ENCODE measurements at regions not wholly inside any gene's neighbourhood (a gene's known extent, or its start where the extent isn't known, plus 50 kb on each side); places are given as distances from the start of the nearest gene placed in this dataset.
A peak's percentile ranks its signal among the peaks of the same experiment; 100 is the strongest.

DNA sequence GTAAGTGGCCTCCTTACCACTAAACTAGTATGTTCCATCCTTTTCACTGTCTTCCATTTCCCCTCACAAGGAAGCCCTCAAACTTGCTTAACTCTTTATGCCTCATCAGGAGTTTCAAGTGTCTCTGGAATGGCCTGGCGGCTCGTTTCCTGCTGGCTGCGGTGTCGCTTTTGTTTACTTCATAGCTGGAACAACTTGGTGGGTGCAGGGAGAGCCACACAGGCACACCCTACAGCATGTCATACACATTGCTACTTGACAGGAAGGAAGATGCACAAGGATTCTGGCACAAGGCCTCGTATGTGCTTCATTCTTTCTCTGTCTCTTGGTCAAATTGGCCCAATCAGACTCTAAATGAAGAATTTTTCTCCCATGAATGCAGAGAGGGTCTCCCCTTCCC lies 488.3 kb downstream of the FOXO1 start:
- no peak for DNase-seq

DNA sequence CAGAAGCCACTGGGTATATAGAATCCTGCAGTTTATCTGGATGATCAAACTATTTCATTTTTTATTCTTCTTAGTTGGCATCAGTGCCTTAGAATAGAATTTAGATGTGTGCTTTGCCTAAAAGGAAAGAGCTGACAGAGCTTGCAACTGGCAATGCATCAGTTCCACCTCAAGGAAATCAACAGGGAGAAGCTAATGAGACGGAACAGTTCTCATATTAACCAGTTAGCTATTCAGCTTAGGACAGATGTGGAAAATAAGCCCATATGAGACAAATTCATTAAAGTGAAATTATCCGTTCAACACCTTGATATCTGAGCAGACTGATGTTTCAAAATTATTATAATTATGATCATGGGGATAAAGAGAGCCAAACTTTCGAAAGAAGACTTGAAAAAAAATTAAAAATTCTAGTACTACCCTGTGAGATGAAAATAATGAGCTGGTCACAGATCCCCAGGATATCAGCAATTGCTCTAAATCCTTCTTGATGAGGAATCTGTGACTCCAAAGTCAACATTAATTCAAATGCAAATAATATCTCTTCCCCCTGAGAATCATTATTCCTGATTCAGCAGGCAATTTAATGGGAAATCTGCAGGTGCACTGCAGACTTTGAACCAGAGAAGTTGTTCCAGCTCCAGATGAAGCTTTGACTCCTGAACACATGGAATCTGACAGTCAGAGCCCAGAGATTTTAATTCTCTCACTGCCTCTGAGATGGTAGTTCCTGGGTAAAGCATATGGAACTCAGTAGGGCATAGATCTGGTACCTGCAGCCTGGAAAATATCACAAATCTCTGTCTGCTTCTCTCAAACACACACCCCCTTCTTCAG lies 486.8 kb downstream of the FOXO1 start:
- DNase-seq, result no peak

DNA sequence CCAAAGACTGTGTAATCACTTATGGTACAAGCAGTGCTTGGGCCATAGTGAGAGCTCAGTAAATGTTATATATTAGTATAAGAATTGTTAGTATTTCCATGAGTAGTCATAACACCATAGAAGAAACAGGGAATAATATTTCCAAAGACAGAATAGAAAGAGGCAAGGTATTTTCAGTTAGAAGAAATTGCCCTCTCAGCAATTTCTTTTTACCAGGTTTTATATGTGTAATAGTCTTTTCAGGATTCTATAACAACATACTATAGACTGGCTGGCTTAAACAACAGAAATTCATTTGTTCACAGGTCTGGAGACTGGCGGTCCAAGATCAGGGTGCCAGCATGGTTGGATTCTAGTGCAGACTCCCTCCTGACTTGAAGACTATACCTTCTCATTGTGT lies 485.7 kb downstream of the FOXO1 start:
- no peak for DNase-seq

DNA sequence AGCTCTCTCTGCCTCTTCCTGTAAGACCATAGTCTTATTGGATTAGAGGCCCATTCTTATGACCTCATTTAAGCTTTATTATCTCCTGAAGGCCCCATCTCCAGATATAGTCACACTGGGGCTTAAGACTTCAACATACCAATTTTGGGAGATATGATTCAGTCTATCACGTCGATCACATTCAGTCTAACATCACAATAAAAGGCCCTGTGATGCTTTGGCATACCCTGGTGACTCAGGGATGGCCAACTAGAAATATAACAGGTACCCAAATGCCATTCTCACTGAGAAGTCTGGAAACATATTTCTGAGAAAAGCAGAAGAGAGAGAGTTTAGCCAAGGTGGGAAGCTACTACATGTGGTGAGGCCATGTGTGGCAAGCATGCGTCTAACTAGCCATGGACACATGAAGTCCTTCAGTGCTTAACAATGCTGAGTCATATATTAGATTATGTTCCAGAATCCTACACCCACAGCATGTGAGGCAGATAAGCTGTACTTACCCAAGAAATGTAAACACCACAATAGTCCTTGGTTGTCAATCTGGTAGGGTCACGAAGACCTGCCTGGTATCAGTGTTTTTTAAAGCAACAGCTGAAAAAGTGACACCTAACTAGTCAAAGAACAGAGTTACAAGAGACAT lies 485.1 kb downstream of the FOXO1 start:
- no peak for DNase-seq

DNA sequence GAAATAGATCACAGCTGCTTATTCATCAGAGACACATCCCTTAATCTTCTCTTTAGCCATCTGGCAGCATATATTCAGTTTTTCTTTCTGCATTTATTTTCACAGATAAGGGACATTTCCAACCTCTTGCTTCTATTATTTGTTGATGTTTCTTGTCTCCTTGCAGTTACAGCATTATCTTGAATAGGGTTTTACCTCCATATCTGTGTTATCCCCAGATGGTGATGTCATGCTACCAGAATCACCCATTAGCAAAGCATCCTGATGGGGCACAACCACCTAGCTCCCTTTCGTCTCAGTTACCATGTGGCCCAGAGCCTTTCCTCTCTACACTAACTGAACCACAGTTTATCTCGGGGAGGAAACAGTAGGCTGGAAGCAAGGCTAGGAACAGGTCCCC lies 483.9 kb downstream of the FOXO1 start:
- no peak for DNase-seq

DNA sequence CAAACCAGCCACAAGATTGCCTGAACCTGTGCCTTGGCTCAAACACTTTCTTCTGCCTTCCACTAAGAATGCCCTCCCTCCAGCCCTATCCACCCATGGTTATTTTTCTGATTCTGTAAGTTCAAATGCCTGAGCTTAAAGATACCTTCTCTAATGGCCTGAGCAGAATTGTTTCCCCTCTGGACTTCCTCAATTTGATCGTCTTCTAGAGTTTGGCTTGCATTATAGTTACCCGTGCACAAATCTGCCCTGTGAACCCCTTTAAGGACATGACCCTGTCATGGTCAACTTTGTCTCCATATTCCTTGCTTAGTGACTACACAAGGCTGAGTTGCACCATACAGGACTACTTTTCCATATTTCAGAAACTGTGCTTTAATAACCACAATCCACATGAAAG lies 481.0 kb downstream of the FOXO1 start:
- DNase-seq, result no peak

DNA sequence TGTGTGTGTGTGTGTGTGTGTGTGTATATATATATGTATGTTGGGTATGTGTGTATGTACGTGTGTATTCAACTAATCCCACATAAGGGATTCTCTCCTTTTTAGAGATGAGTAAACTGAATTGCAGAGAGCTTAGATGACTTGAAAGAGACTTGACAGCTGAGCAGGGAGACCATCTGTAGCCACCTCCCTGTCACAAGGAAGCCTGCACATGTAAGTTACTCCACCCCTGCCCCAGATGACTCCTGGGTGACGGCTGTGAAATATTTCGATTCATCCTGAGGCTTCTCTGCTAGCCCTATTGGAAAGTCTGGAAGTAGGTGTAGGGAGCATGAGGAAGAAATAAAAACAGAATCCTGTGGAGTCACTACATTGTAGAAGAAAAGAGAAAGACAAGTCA lies 480.4 kb downstream of the FOXO1 start:
- DNase-seq, result no peak

DNA sequence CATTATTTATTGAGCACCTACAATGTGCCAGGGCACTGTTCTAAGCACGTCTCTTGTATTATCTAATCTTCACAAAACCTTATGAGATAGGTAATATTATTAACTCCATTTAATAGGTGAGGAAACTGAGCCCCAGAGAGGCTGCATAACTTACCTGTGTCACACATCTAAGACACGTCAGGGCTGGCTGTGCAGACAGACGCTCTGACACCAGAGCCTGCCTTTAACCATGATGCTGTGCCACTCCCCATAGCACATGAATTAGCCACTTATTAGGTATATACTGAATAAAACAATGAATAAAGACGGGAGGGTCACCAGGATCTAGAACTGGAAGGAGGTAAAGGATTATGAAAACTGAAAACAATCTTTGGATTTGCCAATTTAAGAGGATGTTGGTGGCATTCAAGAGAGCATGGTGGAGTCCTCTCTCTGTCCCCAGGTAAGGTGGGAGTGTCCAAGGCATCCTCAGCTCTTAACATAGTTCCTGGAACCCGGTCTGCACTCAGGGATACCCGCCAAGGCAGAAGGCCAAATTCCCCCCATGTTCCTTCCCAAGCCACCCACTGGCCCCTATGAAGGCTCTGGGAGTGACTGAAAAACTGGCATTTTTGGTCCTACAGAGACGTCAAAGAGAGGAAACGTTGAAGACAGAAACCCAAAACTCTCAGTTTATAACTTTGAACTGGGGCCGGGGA lies 479.7 kb downstream of the FOXO1 start:
- DNase-seq, result no peak

DNA sequence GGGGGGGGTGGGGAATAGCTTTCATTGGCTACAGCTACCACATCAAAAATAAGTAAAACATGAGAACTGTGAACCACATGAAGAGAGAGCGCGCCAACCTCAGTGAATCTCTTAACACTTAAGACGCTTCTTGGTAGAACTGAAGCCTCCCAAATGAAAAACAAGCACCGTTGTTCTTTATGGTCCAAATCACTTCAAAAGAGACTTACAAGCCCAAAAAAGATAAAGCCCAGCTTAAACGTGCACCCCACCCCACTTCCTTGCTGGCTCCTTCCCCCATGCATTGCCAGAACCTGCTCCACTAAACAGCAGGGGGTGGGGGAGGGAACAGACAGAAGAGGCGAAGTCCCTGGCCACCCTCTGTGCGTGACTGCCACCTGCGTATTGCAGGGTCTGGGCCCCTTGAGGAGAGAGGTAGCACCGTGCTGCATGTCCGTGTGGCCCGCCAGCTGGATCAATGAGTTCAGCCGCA lies 479.1 kb downstream of the FOXO1 start:
- DNase-seq, result peak; percentile 75

DNA sequence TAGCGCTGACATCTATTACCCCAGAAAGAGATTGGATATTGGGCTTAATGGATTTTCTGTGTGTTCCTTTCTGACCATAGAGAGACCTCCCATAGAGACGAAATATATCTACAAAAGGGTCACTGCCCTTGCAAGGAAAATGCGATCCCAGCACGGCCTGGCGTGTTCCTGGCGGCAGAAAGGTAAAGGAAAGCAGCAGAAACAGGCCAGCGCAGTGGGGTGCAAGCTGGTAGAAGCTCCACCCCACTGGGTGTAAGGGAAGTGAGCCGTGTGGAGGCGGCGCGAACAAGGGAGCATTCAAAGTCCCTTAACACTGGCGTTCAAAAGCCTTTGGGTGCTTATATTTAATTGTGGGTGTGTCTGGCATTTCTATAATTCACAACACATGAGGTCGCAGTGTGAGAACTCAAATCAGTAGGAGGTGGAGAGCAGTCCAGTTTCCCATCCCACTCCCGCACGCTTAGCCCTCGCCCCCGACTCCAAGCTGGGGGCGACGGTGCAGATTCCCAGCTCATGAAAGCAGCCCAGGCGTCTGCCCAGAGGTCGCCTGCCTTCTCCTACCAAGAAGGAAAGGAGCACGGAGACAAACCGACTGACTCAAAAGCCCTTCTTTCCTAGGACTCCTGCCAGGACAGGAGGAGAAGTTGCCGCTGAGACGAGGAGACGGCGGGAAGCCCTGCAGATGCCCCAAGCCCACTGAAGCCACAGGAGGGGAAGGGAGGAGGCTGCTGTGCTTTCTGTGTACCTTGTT lies 478.4 kb downstream of the FOXO1 start:
- peak; percentile 37 for DNase-seq

DNA sequence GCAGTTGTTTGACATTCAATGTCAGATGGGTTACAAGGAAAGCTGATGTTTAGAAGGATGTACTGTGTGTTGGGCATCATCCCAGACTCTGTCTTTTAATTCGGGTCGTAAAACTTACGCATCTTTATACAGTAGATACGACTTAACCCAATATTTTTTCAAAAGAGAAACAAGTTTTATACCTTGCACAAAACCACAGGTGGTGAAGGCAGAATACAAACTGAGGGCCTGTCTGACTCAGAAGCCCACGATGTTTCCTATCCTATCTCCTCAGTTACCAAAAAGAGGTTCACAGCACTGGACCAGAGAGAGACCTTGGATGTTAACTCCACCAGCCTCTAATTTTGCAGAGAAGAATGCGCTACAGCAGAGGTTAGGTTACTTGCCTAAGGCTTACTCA lies 477.0 kb downstream of the FOXO1 start:
- DNase-seq, result no peak

DNA sequence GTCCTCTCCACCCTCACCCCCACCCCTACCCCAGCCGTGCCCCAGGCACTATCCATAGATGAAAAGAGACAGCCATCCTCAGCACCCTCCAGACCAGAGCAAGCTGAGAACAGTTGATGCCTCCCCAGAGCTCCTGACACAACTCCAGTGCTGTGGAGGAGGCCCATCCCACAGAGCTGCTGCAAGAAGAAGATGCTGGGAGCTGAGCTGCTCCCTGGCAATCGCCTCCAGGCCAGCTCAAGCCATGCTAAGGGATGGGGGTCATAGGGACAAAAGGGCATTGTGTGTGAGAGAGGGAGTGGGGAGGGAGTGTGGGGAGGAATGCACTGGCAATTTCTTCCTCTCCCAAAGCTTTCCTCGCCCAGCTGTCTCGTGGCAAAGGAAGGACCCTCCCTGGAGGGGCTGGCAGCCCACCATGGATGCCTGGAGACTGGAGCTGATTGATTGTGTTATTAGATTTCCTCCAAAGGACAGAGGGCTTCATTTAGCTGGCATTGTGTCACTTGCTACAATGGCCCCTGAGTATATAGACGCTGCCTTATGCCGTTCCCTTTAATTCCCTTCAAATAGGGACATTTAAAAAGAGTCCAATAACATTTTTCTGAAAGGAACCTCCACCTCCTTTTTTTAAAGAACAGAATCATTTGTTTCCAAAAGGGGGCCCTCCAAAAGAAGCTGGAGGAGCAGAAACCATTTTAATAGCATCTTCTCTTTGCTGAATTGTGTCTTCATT lies 476.4 kb downstream of the FOXO1 start:
- no peak for DNase-seq

DNA sequence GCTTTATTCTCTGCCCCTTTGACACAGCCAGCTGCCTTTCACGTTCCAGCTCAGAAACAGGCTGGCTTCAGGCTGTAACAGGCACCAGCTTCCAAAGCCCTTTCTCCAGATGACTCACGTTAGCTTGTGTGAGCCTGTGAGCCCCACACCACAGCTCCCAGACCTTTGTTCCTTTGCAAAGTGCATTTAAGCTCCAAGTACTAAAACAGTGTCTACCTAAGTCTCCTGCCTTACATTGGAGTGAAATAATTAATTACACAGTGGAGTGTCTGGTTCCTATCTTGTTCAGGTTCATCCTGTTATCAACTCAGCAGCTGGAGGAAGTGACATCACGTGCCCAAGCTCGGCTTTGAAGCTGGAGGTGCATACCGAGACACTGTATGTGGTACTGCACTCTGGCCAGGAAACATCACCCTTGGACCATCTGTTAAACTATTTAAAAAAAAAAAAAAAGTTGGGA lies 475.8 kb downstream of the FOXO1 start:
- DNase-seq, result peak; percentile 23

DNA sequence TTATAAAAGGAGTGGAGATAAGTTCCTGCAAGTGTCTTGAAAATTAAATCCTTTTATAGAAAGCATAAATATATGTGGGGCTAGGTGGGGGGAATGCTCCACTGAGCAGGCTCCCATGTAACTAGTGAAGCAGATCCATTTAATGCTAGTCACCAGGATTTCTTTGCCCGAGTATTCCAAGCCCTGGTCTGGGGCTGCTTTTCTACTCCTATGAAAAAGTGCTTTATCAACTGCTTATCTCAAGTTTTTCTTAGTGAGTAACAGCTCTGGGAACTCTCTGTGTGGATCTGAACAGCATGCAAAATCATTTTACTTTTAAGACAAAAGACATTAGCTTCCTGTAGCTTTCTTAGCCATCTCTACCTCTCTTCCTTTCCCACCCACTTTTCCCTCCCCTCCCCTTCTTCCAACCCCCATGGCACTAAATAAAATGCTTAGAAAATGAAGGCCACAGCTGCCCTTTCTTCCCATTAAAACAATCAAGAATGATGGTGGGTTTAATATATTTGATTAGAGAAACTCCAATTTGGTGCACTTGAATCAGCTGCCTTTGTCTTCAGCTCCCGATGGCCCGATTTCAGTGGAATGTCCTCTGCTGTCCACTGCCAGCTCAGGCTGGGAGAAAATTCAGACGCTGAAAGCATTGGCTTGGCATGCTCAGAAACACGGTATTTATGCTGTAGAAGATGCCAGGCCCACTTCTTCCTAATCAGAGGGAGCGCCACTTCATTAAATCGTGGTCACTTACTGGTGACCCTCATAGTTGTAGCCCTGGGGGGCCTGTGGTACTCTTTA lies 475.1 kb downstream of the FOXO1 start:
- DNase-seq, result no peak

DNA sequence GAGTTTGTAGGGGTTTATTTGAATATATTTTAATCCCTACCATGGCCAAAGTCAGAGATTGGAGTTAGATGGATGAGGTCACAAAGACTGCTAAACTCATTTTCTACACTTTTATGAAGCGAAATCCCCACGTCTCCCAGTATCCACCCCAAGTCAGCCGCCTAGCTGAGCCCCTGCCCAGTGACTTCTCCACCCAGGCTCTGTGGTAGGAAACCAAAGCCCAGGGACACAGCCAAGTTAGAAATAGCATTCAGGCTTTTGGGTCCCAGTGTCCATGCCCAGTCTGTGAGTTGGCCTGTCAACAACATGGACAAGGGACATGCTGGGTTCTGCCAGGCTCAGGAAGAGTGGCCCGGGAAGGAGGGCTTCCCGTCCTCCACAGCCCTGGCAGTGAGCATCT lies 474.0 kb downstream of the FOXO1 start:
- no peak for DNase-seq

DNA sequence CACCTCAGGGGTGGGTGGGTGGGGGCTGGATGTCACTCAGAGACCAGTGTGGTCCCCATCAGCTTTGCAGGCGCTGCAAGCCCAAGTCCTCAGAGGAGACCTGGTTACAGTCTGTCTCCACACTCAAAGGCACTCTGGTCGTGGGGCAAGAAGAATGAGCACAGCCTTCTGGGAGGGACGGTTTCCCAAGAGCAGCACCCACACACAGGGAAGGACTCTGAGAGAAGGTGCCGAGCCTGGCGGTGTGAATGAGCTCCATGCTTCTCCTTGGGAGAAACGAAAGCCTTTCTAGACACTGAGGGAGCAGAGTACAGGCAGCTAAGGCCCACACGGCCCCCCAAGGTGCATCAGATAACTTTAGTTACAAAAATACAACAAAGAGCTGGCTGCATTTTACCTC lies 473.6 kb downstream of the FOXO1 start:
- no peak for DNase-seq

DNA sequence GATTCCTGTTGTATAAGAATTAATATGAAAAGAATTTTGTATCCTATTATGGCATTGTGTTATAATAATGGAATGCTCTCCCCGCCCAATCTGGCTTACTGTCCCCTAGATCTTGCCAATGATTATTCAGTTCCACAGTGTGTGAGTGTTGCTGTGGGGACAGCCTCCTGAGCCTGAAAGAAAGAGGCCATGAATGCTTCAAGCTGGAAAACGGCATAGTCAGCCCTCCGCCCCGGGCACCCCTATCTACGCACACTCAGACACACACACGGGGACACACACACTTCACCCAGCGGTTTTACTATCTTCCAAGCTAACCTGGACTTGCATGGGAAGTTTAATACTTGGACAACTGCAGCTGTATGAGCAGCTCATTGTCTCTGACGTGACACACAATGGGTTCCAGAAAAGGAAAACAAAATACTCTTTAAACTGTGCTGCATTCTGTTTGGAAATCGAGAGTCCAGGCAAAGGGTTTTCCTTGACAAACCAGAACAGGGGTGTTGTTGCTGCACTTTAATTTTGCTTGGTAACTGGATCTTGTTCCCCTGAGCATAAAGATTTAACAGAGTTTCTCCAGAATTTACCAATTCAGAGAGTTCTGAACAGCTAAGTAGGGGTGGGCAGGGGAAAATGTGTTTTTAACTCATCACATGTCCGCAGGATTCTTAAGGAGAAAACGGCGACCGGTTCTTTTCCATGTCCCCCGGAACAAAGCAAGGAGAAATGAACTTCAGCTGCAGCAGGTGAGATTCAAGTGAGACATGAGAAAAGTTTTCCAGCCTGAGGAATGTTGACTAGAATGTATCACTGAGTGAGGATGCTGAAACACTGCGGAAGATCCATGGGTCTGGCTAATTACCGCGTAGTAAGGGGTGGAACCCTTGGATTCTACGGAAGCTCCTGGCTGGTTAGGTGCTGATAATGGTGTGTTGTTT lies 472.9 kb downstream of the FOXO1 start:
- DNase-seq, result no peak

DNA sequence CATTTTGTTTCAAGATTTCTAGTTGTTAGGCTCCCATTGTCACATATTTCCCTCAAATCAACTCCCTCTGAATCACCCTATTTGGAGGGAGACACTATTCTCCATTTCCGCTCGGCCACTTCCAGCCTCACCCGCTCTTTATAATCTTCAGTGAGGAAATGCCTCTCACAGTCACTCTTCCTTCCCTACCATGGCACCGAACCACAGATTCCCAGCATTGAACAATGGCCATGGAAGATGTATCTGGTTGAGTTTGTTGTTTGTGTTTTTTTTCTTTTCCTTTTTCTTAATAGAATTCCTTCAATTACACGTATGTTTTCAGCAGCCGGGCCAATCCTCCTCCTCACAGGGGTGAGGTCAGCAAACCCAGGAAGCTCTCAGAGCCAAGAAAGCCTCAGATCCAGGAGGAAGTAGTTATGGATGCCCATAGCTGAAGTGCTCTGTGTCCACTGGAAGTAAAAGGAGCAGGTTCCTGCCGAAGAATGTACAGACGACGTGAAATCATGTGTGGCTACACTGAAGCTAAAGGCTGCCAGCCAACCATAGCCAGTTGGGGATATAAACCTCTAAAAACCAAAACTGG lies 472.1 kb downstream of the FOXO1 start:
- DNase-seq, result no peak

DNA sequence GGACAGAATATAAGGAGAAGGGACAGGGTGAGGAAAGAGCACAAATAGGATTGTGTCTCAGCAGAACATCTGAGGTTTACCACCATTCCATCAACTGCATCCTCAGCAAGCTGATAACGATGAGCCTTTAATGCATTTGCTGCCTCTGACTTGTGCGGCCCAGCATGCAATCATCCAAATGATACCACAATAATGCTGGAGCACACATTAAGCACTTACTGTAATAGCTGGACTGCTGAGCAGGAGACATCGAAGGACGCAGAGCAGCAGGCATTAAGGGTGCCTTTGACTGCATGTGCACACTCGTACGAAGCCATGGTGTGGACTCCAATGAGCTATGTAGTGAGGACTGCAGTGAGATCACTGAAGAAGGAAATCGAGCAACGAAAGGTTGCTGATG lies 469.4 kb downstream of the FOXO1 start:
- DNase-seq, result no peak
